ENCODE measurements at regions not wholly inside any gene's neighbourhood (a gene's known extent, or its start where the extent isn't known, plus 50 kb on each side); places are given as distances from the start of the nearest gene placed in this dataset.

DNA sequence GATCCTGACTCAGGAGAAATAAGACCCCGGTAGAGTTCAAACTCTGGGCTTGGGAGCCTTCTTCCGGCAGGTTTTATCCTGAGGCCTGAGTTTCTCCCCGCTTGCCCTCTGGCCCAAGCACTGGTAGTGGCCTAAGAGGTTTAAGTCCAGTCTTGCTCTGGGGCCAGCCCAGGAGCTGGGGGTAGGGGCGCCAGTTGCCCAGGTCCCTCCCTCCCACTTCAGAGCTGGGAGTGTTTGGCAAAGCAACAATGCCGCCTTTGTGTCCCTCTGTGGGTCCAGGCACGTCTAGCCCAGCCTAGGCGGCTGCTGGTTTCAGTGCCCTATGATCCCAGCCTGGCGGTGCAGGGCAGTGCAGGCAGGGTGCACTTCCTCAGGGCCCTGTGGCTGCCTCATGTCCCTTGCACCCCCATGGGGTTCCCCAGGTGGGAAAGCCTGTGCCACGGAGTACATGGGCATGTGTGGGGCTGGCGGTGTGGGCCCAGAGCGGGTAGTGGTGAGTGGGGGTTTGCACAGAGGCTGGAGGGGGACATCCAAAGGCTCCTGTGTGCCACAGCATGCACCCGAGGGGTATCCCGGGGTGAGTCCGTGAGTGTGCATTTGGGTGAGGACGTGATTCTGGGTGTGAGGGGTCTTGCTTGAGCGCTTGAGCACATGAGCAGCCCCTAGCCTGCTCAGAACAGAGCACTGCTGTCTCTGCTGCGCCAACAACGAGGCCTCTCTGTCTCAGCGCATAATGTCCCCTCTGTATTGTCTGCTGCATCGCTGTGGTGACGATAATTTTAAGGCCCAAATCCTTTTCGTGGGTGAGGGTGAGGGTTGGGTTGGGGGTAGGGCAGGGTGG lies 61.7 kb upstream of the PSD2 start:
- DNase-seq, result peak; percentile 70

GRCh38 chr5:139734539-139734916 lies 61.1 kb upstream of the PSD2 start:
- peak; percentile 24 for DNase-seq

- DNase-seq, result no peak
Measured at GRCh38 chr5:139738193-139739149, 57.1 kb upstream of the PSD2 start.

DNA sequence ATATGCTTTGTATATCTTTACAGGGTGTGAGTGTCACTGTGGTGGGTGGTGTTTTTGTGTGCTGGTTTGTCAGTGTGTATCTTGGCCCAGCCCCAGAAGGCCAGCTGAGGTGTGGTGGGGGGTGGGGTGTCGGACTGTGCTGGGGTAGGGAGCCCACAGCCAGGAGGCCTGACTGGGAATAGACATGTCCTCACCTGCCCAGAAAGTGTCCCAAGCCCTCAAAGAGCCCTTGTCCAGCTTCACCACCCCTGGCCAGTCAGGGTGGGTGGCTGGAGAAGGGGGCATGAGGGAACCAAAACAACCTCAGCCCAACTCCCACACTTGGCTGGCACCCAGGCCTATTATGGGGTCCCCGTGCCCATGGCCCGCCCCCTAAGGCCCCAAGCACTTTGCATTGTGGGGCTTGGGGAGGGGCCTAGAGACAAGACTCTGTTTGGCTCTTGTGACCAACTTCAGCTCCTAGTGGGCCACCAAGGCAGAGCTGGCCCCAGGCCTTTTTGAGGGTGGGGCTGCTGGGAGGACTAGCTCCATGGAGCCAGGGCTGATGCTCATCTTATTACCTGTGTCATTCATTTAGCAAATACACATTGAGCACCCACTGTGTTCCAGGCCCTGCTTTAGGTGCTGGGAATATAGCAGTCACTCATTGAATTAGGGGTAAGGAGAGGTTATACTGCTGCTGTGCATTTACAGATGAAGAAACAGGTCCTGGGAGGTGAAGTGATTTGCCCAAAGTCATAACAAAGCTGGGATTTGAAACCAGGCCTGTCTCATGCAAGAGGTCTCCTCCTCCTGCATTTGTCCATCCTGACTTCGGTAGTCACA lies 56.2 kb upstream of the PSD2 start:
- DNase-seq, result no peak

DNA sequence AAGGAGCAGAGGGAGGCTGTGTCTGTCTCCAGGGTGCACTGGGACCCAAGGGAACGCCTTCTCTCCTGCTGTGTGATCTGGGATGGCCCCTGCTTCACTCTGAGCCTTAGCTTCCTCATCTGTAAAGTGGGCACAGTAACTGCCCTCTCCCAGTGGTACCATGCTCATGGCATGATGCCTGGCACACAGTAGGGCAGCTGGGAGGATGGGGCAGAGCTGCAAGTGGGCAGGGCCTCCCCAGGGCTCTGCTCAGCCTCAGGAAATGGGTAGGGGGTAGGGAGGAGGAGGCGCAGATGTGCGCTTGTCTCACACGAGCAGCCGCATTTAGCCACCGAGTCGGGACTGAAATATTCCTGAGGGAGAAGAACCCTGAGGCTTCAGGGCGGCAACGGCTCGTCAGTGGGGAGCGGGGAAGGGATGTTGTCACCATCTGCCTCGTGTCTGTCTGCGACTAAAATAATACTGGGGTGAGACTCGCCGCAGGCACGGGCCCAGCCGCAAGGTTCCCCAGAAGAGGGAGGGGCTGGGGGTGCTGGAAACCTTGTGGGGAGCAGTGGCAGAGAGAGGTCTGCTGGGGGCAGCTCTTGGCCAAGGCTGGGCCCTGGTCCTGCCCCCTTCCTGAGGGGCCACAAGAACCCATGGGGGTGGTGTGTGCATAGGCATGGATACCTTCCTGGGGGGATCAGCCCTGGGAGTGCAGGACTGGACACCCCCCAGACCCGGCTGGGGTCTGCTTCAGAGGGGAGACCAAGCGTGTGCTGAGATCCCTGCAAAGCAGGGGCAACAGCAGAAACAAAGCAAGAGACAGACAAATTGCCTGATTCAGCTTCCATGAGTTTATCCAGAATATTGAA lies 55.2 kb upstream of the PSD2 start:
- DNase-seq, result peak; percentile 60

GRCh38 chr5:139740992-139741672 lies 54.5 kb upstream of the PSD2 start:
- DNase-seq, result peak; percentile 44

DNA sequence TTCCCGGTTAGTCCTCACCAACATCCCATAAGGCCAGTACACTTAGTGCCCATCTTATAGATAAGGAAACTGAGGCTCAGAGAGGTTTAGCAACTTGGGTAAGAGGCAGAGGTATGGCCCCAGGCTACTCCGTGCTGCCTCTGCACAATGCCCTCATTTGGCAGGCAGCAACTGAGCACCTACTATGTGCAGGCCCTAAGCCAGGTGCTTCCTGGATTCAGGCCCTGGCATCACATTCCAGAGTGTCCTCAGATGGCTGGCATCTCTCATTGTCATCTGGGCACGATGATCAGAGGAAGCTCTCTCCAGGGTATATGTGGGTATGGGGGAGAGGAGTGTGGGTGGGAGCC lies 53.8 kb upstream of the PSD2 start:
- DNase-seq, result no peak

GRCh38 chr5:139742173-139742903 lies 53.3 kb upstream of the PSD2 start:
- DNase-seq, result peak; percentile 42

DNA sequence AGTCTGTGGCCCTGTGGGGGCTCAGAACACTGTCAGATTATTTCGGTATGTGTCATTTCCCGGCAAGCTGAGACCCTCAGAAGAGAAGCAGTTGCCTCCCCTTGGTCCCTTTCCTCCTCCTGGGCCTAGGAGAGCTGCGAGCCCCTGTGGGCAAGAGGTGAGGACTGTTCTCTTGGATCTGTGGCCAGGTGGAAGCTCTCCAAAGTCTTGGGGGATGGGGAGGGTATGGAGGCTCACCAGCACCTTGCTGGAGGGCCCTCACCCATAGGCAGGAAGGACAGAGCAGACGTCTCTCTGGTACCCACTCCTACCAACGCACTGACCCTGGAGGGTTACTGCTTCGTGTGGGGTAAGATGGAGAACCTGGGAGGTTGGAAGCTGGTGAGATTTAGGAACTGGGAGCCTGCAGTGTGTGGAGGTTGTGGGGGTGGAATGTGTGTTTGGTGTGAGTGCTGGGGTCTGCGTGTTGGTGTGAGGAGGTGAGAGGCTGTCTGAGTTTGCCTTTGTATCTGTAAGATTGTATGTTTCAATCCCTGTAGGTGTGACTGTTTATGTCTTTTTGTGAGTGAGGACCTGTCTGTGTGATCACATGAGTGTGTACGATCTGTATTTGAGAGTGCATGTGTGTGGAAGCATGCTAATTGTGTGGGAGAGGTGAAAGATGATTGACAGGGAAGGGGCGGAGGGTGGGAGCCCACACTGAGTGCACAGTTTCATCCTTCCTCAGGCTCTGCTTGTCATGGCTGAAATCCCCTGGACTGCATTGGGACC lies 52.4 kb upstream of the PSD2 start:
- DNase-seq, result peak; percentile 39

- DNase-seq, result no peak
Measured at GRCh38 chr5:139743804-139744203, 51.8 kb upstream of the PSD2 start.

- peak; percentile 81 for DNase-seq
Measured at GRCh38 chr5:139744471-139745131, 51.0 kb upstream of the PSD2 start.

DNA sequence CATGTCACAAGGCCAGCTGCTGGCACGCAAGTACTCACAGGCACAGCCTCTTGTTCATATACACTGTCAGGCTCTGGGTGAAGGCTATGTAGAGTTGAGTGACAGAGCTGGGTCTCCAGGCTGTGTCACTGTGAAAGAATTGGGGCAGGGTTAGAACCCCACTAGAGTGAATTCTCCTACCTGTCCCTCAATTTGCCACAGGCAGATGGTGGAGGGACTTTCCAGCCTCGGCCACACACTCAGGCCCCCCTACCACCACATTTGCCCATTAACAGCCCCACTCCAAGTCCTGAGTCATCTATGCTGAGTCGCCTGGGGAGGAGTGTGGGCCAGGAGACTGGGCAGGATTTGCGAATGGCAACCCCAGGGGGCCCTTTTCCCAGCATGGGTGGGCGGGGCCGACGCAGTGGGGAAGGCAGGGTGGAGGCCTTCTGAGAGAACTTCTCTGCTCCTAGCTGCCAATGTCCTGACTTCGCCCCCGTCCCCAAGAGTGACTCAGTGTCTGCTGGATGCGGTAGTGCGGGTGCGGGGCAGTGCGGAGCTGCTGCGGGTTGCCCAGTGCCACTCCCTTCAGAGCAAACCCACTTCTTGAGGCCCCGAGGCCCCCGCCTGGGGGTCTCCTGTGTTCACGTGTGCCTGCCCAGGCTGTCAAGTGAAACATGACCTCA lies 50.3 kb upstream of the PSD2 start:
- peak; percentile 51 for DNase-seq

- peak; percentile 95 for DNase-seq
Measured at GRCh38 chr5:139745800-139746690, 49.6 kb upstream of the PSD2 start.

All from eye (tissue), 1 donor.